LNCaP clone FGC (cell line): ENCODE measurements at regions not wholly inside any gene's neighbourhood (a gene's known extent, or its start where the extent isn't known, plus 50 kb on each side); places are given as distances from the start of the nearest gene placed in this dataset.

Experiments
- DNase-seq: peaks from one replicate; pipeline ENCODE4 v3.0.0-alpha.2; 2011; ENCODE audit warnings: low read depth
- H3K4me3 ChIP-seq: 2 replicates; pipeline ENCODE4 v1.5.1; 2011; ENCODE audit warnings: mild to moderate bottlenecking, low read depth, low read length, control low read depth
- TF ChIP-seq, protein P1 (sequence below): IDR thresholded peaks from 2 replicates; pipeline ENCODE4 v1.5.1; 2012; ENCODE audit warnings: mild to moderate bottlenecking; ENCODE audit not compliant: control insufficient read depth, insufficient read depth; ENCODE audit errors: extremely low read depth

DNA sequence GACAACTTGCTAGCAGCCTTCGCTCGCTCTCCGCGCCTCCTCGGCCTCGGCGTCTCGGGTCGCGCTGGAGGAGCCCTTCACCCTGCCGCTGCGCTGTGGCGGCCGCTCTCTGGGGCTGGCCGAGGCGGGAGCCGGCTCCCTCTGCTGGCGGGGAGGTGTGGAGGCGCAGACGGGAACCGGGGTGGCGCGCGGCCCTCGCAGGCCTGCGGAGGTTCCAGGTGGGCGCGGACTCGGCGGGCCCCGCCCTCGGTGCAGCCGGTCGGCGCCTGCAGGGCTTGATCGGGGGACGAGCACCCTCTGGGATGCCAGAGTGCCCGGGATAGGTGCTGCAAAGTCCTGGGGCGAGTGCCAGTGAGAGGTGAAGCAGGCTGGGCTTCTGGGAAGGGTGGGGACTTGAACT lies 989.9 kb downstream of the ROBO2 start:
- DNase-seq: no peak
- TF ChIP-seq, protein P1, sequence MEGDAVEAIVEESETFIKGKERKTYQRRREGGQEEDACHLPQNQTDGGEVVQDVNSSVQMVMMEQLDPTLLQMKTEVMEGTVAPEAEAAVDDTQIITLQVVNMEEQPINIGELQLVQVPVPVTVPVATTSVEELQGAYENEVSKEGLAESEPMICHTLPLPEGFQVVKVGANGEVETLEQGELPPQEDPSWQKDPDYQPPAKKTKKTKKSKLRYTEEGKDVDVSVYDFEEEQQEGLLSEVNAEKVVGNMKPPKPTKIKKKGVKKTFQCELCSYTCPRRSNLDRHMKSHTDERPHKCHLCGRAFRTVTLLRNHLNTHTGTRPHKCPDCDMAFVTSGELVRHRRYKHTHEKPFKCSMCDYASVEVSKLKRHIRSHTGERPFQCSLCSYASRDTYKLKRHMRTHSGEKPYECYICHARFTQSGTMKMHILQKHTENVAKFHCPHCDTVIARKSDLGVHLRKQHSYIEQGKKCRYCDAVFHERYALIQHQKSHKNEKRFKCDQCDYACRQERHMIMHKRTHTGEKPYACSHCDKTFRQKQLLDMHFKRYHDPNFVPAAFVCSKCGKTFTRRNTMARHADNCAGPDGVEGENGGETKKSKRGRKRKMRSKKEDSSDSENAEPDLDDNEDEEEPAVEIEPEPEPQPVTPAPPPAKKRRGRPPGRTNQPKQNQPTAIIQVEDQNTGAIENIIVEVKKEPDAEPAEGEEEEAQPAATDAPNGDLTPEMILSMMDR: no peak
- no peak overlapping the region for H3K4me3 ChIP-seq

DNA sequence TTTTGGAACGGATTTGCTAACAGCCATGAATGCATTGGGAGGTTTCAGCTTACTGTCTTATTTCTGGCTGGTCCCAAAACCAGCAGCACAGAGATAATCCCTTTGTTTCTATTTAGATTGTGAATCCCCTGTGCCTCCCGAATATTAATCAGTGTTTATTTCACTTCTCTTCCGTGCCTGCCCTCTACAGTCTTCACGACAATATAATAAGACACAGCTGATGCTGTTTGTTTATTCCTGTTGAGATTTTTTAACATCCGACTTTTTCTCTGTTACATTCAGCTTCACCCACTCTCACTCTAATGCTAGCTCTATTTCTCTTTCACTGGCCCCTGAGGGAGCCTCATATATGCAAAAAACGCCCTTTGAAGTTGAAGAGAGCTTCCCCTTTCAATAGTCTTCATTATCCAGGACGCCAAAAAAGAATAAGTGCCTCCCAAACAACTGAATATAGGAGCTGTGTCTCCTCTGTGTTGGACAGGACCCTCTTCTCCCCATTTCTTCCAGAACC lies 995.3 kb downstream of the ROBO2 start:
- DNase-seq: no peak
- TF ChIP-seq, protein P1: no peak

DNA sequence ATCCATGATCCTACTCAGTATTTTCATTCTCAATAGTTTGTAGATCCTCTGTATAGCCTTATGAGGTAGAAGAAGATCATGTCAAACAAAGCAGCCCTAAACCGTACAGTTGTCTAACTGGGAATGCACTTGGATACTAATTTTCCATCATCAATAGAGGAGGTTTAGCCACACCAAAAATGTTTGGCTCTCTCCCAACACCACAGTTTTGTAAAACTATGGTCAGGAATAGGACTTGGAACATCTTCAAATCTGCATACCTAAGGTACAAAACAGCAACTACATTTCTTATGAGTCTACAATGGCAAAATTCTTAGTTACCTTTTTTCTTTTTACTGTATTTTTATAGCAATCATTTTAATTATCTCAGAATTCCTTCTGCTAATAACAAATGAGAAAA lies 1001.6 kb downstream of the ROBO2 start:
- H3K4me3 ChIP-seq: no peak overlapping the region
- DNase-seq: no peak
- TF ChIP-seq, protein P1: no peak

More for the DNA sequence above, 995.3 kb downstream of the ROBO2 start:
- no peak overlapping the region for H3K4me3 ChIP-seq

DNA sequence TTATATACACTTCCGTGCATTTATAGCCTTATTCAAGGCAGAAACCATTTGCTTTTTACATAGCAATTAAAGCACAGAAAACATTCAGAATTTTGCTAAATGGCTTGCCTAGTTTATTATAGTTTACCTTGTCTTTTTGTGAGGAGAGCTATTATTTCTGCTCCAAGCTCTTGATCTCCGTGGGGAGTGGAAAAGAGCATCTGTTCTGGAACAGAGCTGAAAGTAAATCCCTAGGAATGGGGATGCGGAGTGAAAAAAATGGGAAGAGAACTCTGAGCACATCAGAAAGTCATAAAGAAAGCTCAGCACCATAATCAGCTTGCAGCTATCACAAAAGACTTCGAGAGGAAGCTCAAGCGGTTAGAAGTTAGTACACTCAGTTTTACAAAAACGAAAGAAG lies 1006.7 kb downstream of the ROBO2 start:
- H3K4me3 ChIP-seq: no peak overlapping the region
- DNase-seq: no peak
- TF ChIP-seq, protein P1: no peak

DNA sequence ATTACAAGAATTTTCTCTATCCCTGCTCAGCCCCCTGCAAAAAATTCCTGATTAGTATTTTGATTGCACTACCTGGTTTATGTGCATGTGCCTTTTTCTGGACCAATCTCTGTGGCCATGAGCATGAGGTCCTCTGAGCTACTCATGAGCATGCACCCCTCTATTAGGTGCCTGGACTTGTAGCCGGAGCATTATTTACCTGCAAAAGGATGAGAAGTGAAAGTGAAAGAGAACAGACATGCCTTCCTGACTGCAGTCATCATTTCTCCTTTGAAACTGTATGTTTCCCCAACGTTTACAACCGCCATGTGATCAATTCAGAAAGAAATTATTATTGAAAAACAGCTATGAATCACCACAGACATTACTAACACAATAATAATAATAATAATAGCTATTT lies 1008.8 kb downstream of the ROBO2 start:
- DNase-seq: no peak
- TF ChIP-seq, protein P1: no peak
- H3K4me3 ChIP-seq: no peak overlapping the region

DNA sequence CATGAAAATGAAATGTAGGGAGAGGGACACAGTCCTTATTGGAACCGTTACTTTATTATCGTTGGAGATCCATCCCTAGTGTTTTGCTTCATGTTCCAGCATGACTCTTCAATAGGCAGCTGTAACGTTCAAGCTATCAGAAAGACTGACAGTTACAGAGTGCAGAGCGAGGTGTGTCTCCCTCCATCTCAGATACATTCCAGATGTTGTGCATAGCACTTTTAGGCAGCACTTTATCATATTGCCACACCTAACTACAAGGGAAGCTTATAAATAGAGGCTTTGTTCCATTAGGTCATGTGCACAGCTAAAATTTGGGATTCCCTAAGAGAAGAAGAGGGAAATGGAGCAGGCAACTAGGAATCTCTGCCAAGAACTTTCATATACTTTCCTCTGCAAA lies 1009.6 kb downstream of the ROBO2 start:
- DNase-seq: no peak
- TF ChIP-seq, protein P1: no peak
- no peak overlapping the region for H3K4me3 ChIP-seq

DNA sequence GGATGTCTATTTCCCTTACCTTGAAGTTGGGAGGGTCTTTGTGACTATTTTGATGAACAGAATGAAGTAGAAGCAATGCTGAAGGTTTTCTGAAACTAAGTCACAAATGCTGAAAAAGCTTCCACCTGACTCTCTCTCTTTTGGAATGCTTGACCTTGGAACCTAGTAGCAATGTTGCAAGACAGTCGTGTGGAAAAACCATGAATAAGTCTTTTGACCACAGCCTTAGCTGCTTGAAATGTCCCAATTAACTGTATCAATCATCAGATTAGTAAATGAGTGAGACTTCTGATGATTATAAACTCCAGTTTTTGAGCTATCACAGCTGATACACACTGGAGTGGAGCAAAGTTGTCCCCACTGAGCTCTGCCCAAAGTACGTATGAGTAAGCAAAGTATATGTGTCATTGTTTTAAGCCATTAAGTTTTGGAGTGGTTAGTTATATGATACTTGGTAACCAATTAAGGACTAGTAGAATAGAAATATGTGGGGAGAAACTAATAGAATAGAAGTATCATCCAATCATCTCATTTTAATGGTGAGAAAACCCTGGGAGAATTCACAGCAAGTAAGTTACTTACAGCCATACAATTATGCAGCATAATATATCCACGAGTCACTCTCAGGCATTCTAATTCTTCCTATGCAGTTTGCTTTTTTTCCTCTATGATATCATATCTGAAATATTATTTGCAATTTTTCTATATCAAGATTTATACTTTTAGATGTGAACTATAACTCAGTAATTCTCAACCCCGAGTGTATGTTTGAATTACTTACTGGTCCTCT lies 1010.6 kb downstream of the ROBO2 start:
- H3K4me3 ChIP-seq: no peak overlapping the region
- TF ChIP-seq, protein P1: no peak
- DNase-seq: no peak
